Trophoblast cell (in vitro differentiated cells and primary cell): ENCODE measurements at regions not wholly inside any gene's neighbourhood (a gene's known extent, or its start where the extent isn't known, plus 50 kb on each side); places are given as distances from the start of the nearest gene placed in this dataset.

Source experiments
- DNase-seq, 2 donors: peaks; one replicate each; pipeline ENCODE4 v3.0.0-alpha.2; 2016
- H2AFZ ChIP-seq: 2 replicates; pipeline ENCODE4 v1.6.1; 2013; ENCODE audit warnings: low read length, moderate library complexity, mild to moderate bottlenecking; ENCODE audit not compliant: insufficient read depth, poor library complexity
- H2AK5ac ChIP-seq: 2 replicates; pipeline ENCODE4 v1.6.1; 2013; ENCODE audit warnings: mild to moderate bottlenecking, low read length
- H2BK120ac ChIP-seq: 2 replicates; pipeline ENCODE4 v1.6.1; 2013; ENCODE audit warnings: low read length, mild to moderate bottlenecking, moderate library complexity; ENCODE audit not compliant: insufficient read depth, poor library complexity
- H2BK12ac ChIP-seq: 2 replicates; pipeline ENCODE4 v1.6.1; 2013; ENCODE audit warnings: mild to moderate bottlenecking, low read length, moderate library complexity
- H2BK5ac ChIP-seq: 2 replicates; pipeline ENCODE4 v1.6.1; 2013; ENCODE audit warnings: low read length, low read depth, moderate library complexity, mild to moderate bottlenecking; ENCODE audit not compliant: poor library complexity
- H3K14ac ChIP-seq: 2 replicates; pipeline ENCODE4 v1.6.1; 2013; ENCODE audit warnings: mild to moderate bottlenecking, low read length
- H3K18ac ChIP-seq: 2 replicates; pipeline ENCODE4 v1.6.1; 2013; ENCODE audit warnings: mild to moderate bottlenecking, low read length
- H3K23ac ChIP-seq: 2 replicates; pipeline ENCODE4 v1.6.1; 2013; ENCODE audit warnings: low read length
- H3K27ac ChIP-seq: 2 replicates; pipeline ENCODE4 v1.5.1; 2013; ENCODE audit warnings: low read depth, mild to moderate bottlenecking, inconsistent platforms, low read length, moderate library complexity
- H3K27me3 ChIP-seq: 2 replicates; pipeline ENCODE4 v1.6.1; 2013; ENCODE audit warnings: inconsistent platforms, mild to moderate bottlenecking, low read length, moderate library complexity; ENCODE audit not compliant: insufficient read depth
- H3K36me3 ChIP-seq, 2 experiments: 1 replicate in 1 of 2; 2 replicates in 1 of 2; pipeline ENCODE4 v1.6.1; 2013; ENCODE audit warnings: low read length in 2 of 2, mild to moderate bottlenecking in 2 of 2, moderate library complexity in 1 of 2; ENCODE audit not compliant: insufficient read depth in 2 of 2, control insufficient read depth in 1 of 2
- H3K4ac ChIP-seq: 2 replicates; pipeline ENCODE4 v1.6.1; 2013; ENCODE audit warnings: low read depth, mild to moderate bottlenecking, low read length, moderate library complexity
- H3K4me1 ChIP-seq, 2 experiments: 1 replicate in 1 of 2; 2 replicates in 1 of 2; pipeline ENCODE4 v1.6.1; 2013; ENCODE audit warnings: low read length in 2 of 2, mild to moderate bottlenecking in 2 of 2, moderate library complexity in 1 of 2; ENCODE audit not compliant: insufficient read depth in 2 of 2, control insufficient read depth in 1 of 2
- H3K4me2 ChIP-seq: 2 replicates; pipeline ENCODE4 v1.6.1; 2013; ENCODE audit warnings: inconsistent platforms, mild to moderate bottlenecking, low read length, moderate library complexity
- H3K4me3 ChIP-seq: 2 replicates; pipeline ENCODE4 v1.5.1; 2013; ENCODE audit warnings: mild to moderate bottlenecking, low read depth, low read length, inconsistent platforms
- H3K79me1 ChIP-seq: one replicate; pipeline ENCODE4 v1.6.1; 2013; ENCODE audit warnings: low read length
- H3K79me2 ChIP-seq: 2 replicates; pipeline ENCODE4 v1.6.1; 2013; ENCODE audit warnings: low read length, mild to moderate bottlenecking; ENCODE audit not compliant: control insufficient read depth, insufficient read depth, poor library complexity
- H3K9ac ChIP-seq: 2 replicates; pipeline ENCODE4 v1.6.1; 2013; ENCODE audit warnings: mild to moderate bottlenecking, low read length
- H3K9me3 ChIP-seq: 2 replicates; pipeline ENCODE4 v1.6.1; 2013; ENCODE audit warnings: low read depth, mild to moderate bottlenecking, control low read depth, inconsistent platforms, low read length; ENCODE audit not compliant: insufficient read depth
- H4K12ac ChIP-seq: 2 replicates; pipeline ENCODE4 v1.6.1; 2013; ENCODE audit warnings: low read depth, mild to moderate bottlenecking, low read length, moderate library complexity
- H4K8ac ChIP-seq: 2 replicates; pipeline ENCODE4 v1.6.1; 2013; ENCODE audit warnings: low read depth, mild to moderate bottlenecking, low read length, moderate library complexity
- H4K91ac ChIP-seq: one replicate; pipeline ENCODE4 v1.6.1; 2013; ENCODE audit warnings: low read depth, mild to moderate bottlenecking, low read length, moderate library complexity
- WGBS: extraction: QIAGEN DNeasy Blood & Tissue Kit; methylation state at CpG from one replicate; pipeline ENCODE4 v1.1.7; 2013; ENCODE audit warnings: missing lambda C conversion rate; ENCODE audit not compliant: insufficient read length, insufficient coverage; ENCODE audit errors: extremely low coverage; 5-methylcytosine and 5-hydroxymethylcytosine counted together

GRCh38 chr7:119572541-119572940, 700.4 kb upstream of the KCND2 start:
- no peak overlapping the region for H3K9ac ChIP-seq
- WGBS: no CpG with 5 or more reads among the region's 5 CpGs
- H3K79me1 ChIP-seq: no peaks in the 10 kb centered on the region

DNA sequence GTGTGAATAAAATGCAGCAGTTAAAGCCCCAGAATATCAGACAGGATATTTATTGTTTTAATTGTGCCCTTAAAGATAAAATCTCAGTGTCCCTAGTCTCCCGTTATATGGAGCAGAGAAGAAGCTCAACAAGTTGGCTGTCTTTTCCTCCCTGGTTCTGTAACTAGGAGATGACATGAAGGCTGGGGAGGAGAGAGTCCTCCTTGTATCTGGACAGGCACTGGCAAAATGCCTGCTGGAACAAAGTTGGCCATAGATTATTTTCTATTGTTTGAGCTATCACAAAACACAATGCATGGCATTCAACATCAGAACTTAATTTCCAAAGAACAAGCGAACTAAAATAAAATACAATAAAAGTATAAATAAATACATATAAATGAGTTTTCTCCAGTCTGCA, 694.9 kb upstream of the KCND2 start:
- no peak overlapping the region for H3K4me2 ChIP-seq
- H3K14ac ChIP-seq: no peak overlapping the region
- no peak overlapping the region for H3K9ac ChIP-seq
- H2AFZ ChIP-seq: no peak overlapping the region
- H2AK5ac ChIP-seq: no peak overlapping the region
- no peak overlapping the region for H2BK5ac ChIP-seq
- no peaks in the 10 kb centered on the region for H3K79me2 ChIP-seq
- no peaks in the 10 kb centered on the region for H3K36me3 ChIP-seq
- no peak overlapping the region for H3K23ac ChIP-seq
- H3K27me3 ChIP-seq: no peaks in the 10 kb centered on the region
- H4K91ac ChIP-seq: no peak overlapping the region
- H3K27ac ChIP-seq: no peak overlapping the region
- H2BK120ac ChIP-seq: no peak overlapping the region
- H4K8ac ChIP-seq: no peak overlapping the region
- H3K18ac ChIP-seq: no peak overlapping the region
- H3K9me3 ChIP-seq: no peaks in the 10 kb centered on the region
- H2BK12ac ChIP-seq: no peak overlapping the region
- H3K4me1 ChIP-seq: no peaks in the 10 kb centered on the region
- WGBS: no CpG with 5 or more reads among the region's 2 CpGs
- no peak overlapping the region for H3K4me3 ChIP-seq
- DNase-seq: no peak
- H3K4ac ChIP-seq: no peak overlapping the region
- H3K79me1 ChIP-seq: no peaks in the 10 kb centered on the region
- no peak overlapping the region for H4K12ac ChIP-seq

More at GRCh38 chr7:119572541-119572940, 700.4 kb upstream of the KCND2 start:
- DNase-seq: no peak
- no peaks in the 10 kb centered on the region for H3K9me3 ChIP-seq
- H4K8ac ChIP-seq: no peak overlapping the region
- H3K4me3 ChIP-seq: no peak overlapping the region
- no peak overlapping the region for H3K14ac ChIP-seq
- H4K12ac ChIP-seq: no peak overlapping the region
- no peaks in the 10 kb centered on the region for H3K36me3 ChIP-seq
- H3K4ac ChIP-seq: no peak overlapping the region
- H3K23ac ChIP-seq: no peak overlapping the region
- no peaks in the 10 kb centered on the region for H3K4me1 ChIP-seq
- H2BK5ac ChIP-seq: no peak overlapping the region
- H2BK120ac ChIP-seq: no peak overlapping the region
- H2BK12ac ChIP-seq: no peak overlapping the region
- no peaks in the 10 kb centered on the region for H3K27me3 ChIP-seq
- no peak overlapping the region for H4K91ac ChIP-seq
- H2AFZ ChIP-seq: no peak overlapping the region
- no peak overlapping the region for H3K27ac ChIP-seq
- no peak overlapping the region for H2AK5ac ChIP-seq
- H3K4me2 ChIP-seq: no peak overlapping the region
- H3K18ac ChIP-seq: no peak overlapping the region
- no peaks in the 10 kb centered on the region for H3K79me2 ChIP-seq

DNA sequence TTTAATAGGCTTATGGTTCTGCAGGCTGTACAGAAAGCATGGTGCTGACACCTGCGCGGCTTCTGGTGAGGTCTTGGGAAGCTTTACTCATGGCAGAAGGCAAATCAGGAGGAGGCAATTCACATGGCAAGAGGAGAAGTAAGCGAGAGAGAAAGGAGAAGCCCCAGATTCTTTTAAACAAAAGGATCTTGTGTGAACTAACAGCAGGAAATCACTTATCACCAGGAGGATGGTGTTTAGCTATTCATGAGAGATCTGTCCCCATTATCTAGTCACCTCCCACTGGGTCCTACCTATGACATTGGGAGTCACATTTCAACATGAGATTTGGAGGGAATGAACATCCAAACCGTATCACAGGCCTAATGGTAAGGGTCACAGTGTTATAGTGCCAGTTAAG, 678.0 kb upstream of the KCND2 start:
- no peak for DNase-seq
- no peak overlapping the region for H3K4me3 ChIP-seq

GRCh38 chr7:119596651-119597050, 676.3 kb upstream of the KCND2 start:
- H3K79me2 ChIP-seq: no peaks in the 10 kb centered on the region
- no peak overlapping the region for H3K27ac ChIP-seq
- no peak overlapping the region for H2AK5ac ChIP-seq
- no peak overlapping the region for H3K14ac ChIP-seq
- no peaks in the 10 kb centered on the region for H3K4me1 ChIP-seq
- DNase-seq: no peak
- H2AFZ ChIP-seq: no peak overlapping the region
- no peak overlapping the region for H3K4ac ChIP-seq
- no peak overlapping the region for H3K4me2 ChIP-seq
- H4K91ac ChIP-seq: no peak overlapping the region
- no peak overlapping the region for H3K23ac ChIP-seq
- no peak overlapping the region for H3K9ac ChIP-seq
- no peaks in the 10 kb centered on the region for H3K27me3 ChIP-seq
- no peak overlapping the region for H2BK5ac ChIP-seq
- no peak overlapping the region for H3K18ac ChIP-seq
- no peak overlapping the region for H3K4me3 ChIP-seq
- no peak overlapping the region for H4K8ac ChIP-seq
- H4K12ac ChIP-seq: no peak overlapping the region
- no peak overlapping the region for H2BK12ac ChIP-seq
- WGBS: no CpG with 5 or more reads among the region's 1 CpG
- no peak overlapping the region for H2BK120ac ChIP-seq
- no peaks in the 10 kb centered on the region for H3K9me3 ChIP-seq
- no peaks in the 10 kb centered on the region for H3K79me1 ChIP-seq
- H3K36me3 ChIP-seq: no peaks in the 10 kb centered on the region

More for the DNA sequence above, 678.0 kb upstream of the KCND2 start:
- H3K4ac ChIP-seq: no peak overlapping the region
- no peak overlapping the region for H3K27ac ChIP-seq
- no CpG with 5 or more reads among the region's 4 CpGs for WGBS
- no peak overlapping the region for H2BK5ac ChIP-seq
- H3K9ac ChIP-seq: no peak overlapping the region
- H4K12ac ChIP-seq: no peak overlapping the region
- no peaks in the 10 kb centered on the region for H3K4me1 ChIP-seq
- no peak overlapping the region for H4K91ac ChIP-seq
- no peaks in the 10 kb centered on the region for H3K79me1 ChIP-seq
- H3K18ac ChIP-seq: no peak overlapping the region
- no peak overlapping the region for H2BK120ac ChIP-seq
- no peaks in the 10 kb centered on the region for H3K79me2 ChIP-seq
- no peak overlapping the region for H3K23ac ChIP-seq
- no peak overlapping the region for H2BK12ac ChIP-seq
- no peaks in the 10 kb centered on the region for H3K27me3 ChIP-seq
- H2AK5ac ChIP-seq: no peak overlapping the region
- no peaks in the 10 kb centered on the region for H3K9me3 ChIP-seq
- no peak overlapping the region for H2AFZ ChIP-seq
- no peaks in the 10 kb centered on the region for H3K36me3 ChIP-seq
- H3K14ac ChIP-seq: no peak overlapping the region
- H4K8ac ChIP-seq: no peak overlapping the region
- no peak overlapping the region for H3K4me2 ChIP-seq
